Activated naive CD8-positive, alpha-beta T cell treated with anti-CD3 and anti-CD28 coated beads, Interleukin-2, amount 10 ng/mL, durations not matched to agents 7 days and 5 days (primary cell): ENCODE measurements at regions not wholly inside any gene's neighbourhood (a gene's known extent, or its start where the extent isn't known, plus 50 kb on each side); places are given as distances from the start of the nearest gene placed in this dataset.

Experiments
- ATAC-seq: fragments of 150-1000 bp; cut with Tn5 transposase; one replicate; pipeline ENCODE4 v1.10.0; 2021; ENCODE audit warnings: low read depth, moderate library complexity
- POLR2A ChIA-PET: fragments of 350-600 bp; sonication (Branson Sonifier 250); formaldehyde crosslinking; loops from one replicate; lab custom pipeline; 2021; ENCODE audit warnings: antibody characterized with exemption; lab: Charles Lee
- DNase-seq: peaks from one replicate; pipeline ENCODE4 v3.0.0; 2021
- H3K27ac Mint-ChIP-seq: one replicate; pipeline ENCODE4 v1.8.0; 2022; ENCODE audit warnings: mild to moderate bottlenecking, mixed read lengths
- H3K27me3 Mint-ChIP-seq: one replicate; pipeline ENCODE4 v1.8.0; 2022; ENCODE audit warnings: mild to moderate bottlenecking, moderate library complexity, mixed read lengths
- H3K36me3 Mint-ChIP-seq: one replicate; pipeline ENCODE4 v1.8.0; 2021; ENCODE audit warnings: mild to moderate bottlenecking, mixed read lengths
- H3K4me1 Mint-ChIP-seq: one replicate; pipeline ENCODE4 v1.8.0; 2021; ENCODE audit warnings: mixed read lengths
- H3K4me3 Mint-ChIP-seq: one replicate; pipeline ENCODE4 v1.8.0; 2022; ENCODE audit warnings: mild to moderate bottlenecking, moderate library complexity, mixed read lengths
- H3K9me3 Mint-ChIP-seq: one replicate; pipeline ENCODE4 v1.8.0; 2021; ENCODE audit warnings: mixed read lengths

DNA sequence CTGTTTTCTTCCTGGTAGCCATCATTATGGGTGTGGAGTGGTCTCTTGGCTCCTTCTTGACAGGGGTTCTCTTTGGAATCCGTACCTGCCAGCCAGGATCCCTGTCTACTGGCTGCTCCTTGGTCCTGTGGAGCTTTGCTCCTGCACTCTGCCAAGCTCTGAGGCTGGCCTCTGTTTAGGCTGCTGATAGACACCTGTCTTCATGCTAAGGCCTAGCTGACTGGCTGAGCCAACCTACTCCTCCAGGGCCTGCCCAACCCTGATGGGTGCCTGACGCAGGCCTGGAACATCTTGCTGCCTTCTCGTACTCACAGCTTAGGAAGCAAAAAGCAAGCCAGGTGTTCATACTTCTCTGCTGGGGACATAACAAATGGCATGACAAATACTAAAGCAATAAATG, 333.6 kb upstream of the ZNF32 start:
- ATAC-seq: no peak
- Mint-ChIP-seq H3K36me3 (no peaks in the 10 kb centered on the region), H3K27me3 (peaks cover 2% of the 10 kb centered on the region)

DNA sequence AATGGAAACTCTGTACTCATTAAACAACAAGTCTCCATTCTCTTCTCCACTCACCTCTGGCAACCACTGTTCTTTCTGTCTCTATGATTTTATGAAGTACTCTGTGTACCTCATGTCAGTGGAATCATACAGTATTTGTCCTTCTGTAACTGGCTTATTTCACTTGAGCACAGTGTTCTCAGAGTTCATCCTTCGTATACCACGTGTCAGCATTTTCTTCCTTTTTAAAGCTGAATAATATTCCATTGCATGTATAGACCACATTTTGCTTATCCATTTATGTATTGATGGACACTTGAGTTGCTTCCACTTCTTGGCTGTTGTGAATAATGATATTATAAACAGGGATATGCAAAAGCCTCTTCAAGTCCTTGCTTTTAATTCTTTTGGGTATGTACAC, 333.0 kb upstream of the ZNF32 start:
- POLR2A ChIA-PET: no interaction called here
- ATAC-seq: no peak
- Mint-ChIP-seq H3K36me3 (no peaks in the 10 kb centered on the region), H3K4me3 (no peak overlapping the region), H3K27me3 (peaks cover 2% of the 10 kb centered on the region), H3K27ac (no peak overlapping the region), H3K9me3 (no peaks in the 10 kb centered on the region), H3K4me1 (peaks cover 12% of the 10 kb centered on the region)
- DNase-seq: no peak

More for the DNA sequence above, 333.6 kb upstream of the ZNF32 start:
- Mint-ChIP-seq H3K9me3 (no peaks in the 10 kb centered on the region), H3K4me3 (no peak overlapping the region), H3K27ac (no peak overlapping the region), H3K4me1 (peaks cover 12% of the 10 kb centered on the region)
- no peak for DNase-seq
- POLR2A ChIA-PET: no interaction called here

DNA sequence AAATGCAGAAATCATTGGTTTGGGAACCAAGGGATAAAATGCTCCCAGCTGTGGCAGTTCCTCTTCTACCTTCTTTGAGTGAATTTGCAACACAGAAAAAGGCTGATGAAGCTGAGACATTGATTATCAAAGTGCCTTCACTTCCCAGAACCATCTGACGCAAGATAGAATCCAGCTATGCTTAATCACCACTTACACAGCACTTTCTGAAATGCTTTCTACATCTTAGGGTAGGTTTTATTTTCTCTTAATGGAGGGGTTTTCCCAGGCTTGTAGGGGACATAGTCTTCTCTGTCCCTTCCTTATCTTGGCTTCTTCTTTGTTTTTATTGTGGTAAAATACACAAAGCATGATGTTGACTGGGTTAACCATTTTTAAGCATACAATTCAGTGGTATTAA, 332.6 kb upstream of the ZNF32 start:
- Mint-ChIP-seq H3K9me3 (peaks cover 2% of the 10 kb centered on the region), H3K36me3 (no peaks in the 10 kb centered on the region), H3K27ac (no peak overlapping the region), H3K4me3 (no peak overlapping the region), H3K4me1 (peaks cover 12% of the 10 kb centered on the region), H3K27me3 (peaks cover 2% of the 10 kb centered on the region)
- POLR2A ChIA-PET: no interaction called here
- no peak for ATAC-seq
- no peak for DNase-seq

DNA sequence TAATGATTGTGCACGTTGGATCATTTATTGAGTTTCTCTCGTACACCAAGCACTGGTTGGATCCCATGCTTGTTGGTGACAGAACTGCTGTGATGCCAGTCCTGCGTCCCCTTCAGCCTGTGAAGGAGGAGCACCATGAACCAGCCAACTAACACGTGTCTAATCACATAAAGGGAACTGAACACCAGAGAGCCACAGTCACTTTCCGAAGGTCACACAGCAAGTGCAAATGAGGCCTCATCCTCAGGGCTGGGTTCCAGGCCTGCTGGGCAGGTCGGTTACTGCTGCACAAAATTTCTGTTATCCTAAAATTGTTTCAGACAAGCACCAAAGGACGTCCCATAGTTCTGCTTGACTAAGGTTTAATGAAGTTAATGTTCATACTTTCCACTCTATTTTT, 332.0 kb upstream of the ZNF32 start:
- H3K9me3 Mint-ChIP-seq: peaks cover 2% of the 10 kb centered on the region
- H3K4me3 Mint-ChIP-seq: no peak overlapping the region
- peaks cover 14% of the 10 kb centered on the region for H3K4me1 Mint-ChIP-seq
- H3K27ac Mint-ChIP-seq: no peak overlapping the region
- H3K36me3 Mint-ChIP-seq: no peaks in the 10 kb centered on the region
- ATAC-seq (no peak), DNase-seq (no peak)
- H3K27me3 Mint-ChIP-seq: peaks cover 2% of the 10 kb centered on the region
- POLR2A ChIA-PET: no interaction called here

DNA sequence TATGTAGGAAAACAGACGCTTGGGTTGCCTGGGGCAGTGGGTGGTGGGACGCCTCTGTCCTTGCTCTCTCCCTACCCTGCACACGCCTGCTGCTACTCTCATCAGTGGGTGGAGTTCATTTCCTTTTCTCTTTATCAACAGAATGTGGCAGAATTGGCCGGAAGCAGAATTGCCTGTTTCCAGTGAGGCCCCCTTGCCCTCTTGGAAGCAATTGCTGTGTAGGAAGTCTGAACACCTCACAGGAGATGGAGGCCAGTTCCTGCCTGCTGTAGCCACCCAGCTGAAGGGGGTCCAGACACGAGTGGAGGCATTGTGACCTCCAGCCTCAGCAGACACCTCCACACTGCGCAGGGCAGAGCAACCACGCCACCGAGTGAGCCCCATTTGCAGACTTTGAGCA, 331.6 kb upstream of the ZNF32 start:
- H3K4me3 Mint-ChIP-seq: no peak overlapping the region
- ATAC-seq: no peak
- no peaks in the 10 kb centered on the region for H3K36me3 Mint-ChIP-seq
- POLR2A ChIA-PET: no interaction called here
- H3K4me1 Mint-ChIP-seq: peaks cover 16% of the 10 kb centered on the region
- H3K9me3 Mint-ChIP-seq: peaks cover 5% of the 10 kb centered on the region
- DNase-seq: no peak
- no peak overlapping the region for H3K27ac Mint-ChIP-seq
- peaks cover 5% of the 10 kb centered on the region for H3K27me3 Mint-ChIP-seq

DNA sequence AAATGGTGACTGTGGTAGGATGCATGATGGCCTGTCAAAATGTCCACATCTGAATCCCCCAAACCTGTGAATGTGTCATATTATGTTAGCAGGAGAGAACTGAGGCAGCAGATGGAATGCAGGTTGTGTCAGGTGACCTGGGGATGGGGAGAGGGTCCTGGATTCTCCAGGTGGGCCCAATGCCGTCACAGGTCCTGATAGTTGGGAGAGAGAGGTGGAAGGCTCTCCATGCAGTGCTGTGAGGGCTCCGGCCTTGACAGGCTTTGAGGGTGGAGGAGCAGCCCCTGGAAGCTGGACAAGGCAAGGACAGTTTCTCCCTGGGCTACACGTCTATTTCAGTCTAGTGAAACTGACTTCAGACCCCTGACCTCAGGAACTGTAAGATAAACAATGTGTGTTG, 330.9 kb upstream of the ZNF32 start:
- ATAC-seq (no peak), DNase-seq (no peak)
- Mint-ChIP-seq H3K27me3 (peaks cover 5% of the 10 kb centered on the region), H3K4me3 (no peak overlapping the region), H3K27ac (no peak overlapping the region), H3K36me3 (no peaks in the 10 kb centered on the region), H3K9me3 (peaks cover 6% of the 10 kb centered on the region), H3K4me1 (peaks cover 16% of the 10 kb centered on the region)
- POLR2A ChIA-PET: no interaction called here

DNA sequence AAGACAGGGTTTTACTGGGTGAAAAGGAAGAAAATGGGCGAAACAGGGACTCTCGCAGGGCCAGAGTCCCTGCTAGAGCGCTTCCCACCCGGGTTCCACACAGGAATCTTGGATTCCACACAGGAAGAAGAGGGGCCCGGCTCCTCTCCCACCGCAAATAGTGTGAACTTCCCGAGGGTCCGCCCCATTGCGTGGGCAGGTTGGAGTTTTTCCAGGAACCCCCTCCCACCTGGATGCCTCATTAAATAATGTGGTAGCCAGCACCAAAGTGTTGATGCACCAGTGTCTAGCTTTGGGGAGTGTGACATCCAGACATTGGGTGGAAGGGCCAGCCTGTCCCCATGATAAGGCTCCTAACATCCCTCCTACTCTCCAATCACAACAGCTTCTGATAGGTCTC, 330.3 kb upstream of the ZNF32 start:
- peaks cover 5% of the 10 kb centered on the region for H3K27me3 Mint-ChIP-seq
- ATAC-seq: no peak
- H3K27ac Mint-ChIP-seq: no peak overlapping the region
- peaks cover 6% of the 10 kb centered on the region for H3K9me3 Mint-ChIP-seq
- POLR2A ChIA-PET: no interaction called here
- H3K4me3 Mint-ChIP-seq: no peak overlapping the region
- H3K36me3 Mint-ChIP-seq: no peaks in the 10 kb centered on the region
- H3K4me1 Mint-ChIP-seq: peaks cover 16% of the 10 kb centered on the region
- no peak for DNase-seq

DNA sequence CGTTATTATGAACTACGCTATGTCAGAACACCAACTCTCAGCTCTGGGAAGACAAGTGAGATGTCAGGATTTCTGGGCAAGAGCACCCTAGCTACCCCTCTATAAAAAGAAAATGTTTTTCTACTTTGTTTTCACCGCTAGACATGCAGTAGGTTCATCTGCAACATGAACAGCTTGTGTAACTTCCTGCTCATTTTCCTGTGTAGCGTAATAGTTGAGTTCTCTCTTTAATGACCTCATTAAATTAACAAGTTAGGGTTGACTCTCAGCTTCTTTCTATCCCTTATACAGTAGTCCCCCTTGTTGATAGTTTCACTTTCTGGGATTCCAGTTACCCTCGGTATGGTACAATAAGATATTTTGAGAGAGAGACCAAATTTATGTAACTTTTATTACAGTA, 329.4 kb upstream of the ZNF32 start:
- Mint-ChIP-seq H3K27ac (no peak overlapping the region), H3K27me3 (peaks cover 5% of the 10 kb centered on the region), H3K9me3 (peaks cover 6% of the 10 kb centered on the region), H3K4me1 (peaks cover 16% of the 10 kb centered on the region), H3K4me3 (no peak overlapping the region), H3K36me3 (no peaks in the 10 kb centered on the region)
- ATAC-seq: no peak
- DNase-seq: no peak
- POLR2A ChIA-PET: no interaction called here

DNA sequence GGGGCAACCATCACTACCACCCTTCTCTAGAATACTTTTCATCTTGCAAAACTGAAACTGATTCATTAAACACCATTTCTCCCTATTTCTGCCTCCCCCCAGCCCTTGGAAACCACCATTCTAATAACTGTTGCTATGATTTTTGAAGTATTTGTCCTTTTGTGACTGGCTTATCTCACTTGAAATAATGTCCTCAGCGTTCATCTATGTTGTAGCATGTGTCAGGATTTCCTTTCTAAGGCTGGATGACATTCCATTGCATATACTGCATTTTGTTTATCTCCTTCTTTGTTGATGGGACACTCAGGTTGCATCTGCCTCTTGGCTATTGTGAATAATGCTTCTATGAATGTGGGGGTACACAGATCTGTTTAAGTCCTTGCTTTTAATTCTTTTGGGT, 327.6 kb upstream of the ZNF32 start:
- DNase-seq (no peak), ATAC-seq (no peak)
- Mint-ChIP-seq H3K27ac (no peak overlapping the region), H3K4me1 (peaks cover 16% of the 10 kb centered on the region), H3K36me3 (no peaks in the 10 kb centered on the region), H3K4me3 (no peak overlapping the region), H3K27me3 (peaks cover 5% of the 10 kb centered on the region), H3K9me3 (peaks cover 6% of the 10 kb centered on the region)
- POLR2A ChIA-PET: no interaction called here

DNA sequence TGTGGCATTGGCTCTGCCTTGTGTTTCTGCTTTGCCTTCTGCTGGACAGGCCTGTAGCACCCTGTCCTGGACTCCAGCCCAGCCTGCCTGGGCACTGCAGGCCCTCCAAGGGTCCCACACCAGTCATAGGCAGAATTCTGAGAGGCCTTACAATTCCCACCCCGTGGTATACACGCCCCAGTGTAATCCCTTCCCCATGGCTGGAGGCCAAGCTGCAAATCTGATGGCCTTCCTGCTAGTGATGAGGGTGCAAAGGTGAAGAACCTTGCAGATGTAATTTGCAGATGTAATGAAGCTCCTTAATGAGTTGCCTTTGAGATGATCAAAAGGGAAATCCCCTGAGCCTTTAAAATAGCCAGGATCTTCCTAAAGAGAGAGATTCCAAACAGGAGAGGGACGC, 325.1 kb upstream of the ZNF32 start:
- Mint-ChIP-seq H3K9me3 (peaks cover 6% of the 10 kb centered on the region), H3K36me3 (no peaks in the 10 kb centered on the region), H3K4me1 (peaks cover 8% of the 10 kb centered on the region), H3K27ac (no peak overlapping the region), H3K27me3 (peaks cover 7% of the 10 kb centered on the region), H3K4me3 (no peak overlapping the region)
- DNase-seq (no peak), ATAC-seq (no peak)
- POLR2A ChIA-PET: no interaction called here

DNA sequence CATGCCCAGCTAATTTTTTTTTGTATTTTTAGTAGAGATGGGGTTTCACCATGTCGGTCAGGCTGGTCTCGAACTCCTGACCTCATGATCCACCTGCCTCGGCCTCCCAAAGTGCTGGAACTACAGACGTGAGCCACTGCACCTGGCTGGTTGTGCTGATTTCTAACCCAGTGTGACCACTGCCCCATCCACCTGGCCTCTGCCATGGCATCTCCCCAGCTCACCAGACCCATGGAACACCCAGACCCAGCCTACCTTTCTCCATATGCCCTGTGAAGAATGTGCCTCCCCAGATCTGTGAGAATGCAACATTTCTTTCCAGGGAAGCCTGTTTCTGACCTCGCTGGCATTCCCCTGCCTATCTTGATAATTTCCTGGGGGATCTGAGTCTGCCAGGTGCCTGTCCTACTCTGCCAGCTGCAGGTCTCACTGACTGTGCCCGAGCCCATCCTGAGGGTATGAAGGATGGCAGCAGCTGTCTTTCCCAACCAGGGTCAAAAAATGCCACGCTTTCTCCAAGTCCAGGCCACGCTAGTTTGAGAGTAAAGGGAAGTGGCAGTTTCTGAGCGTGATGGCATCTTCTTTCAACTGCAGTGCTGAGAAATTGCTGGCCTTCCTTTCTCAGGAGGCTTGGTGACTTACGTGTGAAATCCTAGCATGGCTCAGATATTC, 324.4 kb upstream of the ZNF32 start:
- DNase-seq: no peak
- Mint-ChIP-seq H3K36me3 (no peaks in the 10 kb centered on the region), H3K27me3 (peaks cover 7% of the 10 kb centered on the region), H3K4me1 (peaks cover 7% of the 10 kb centered on the region), H3K4me3 (no peak overlapping the region), H3K27ac (no peak overlapping the region), H3K9me3 (peaks cover 6% of the 10 kb centered on the region)
- POLR2A ChIA-PET: no interaction called here
- no peak for ATAC-seq

DNA sequence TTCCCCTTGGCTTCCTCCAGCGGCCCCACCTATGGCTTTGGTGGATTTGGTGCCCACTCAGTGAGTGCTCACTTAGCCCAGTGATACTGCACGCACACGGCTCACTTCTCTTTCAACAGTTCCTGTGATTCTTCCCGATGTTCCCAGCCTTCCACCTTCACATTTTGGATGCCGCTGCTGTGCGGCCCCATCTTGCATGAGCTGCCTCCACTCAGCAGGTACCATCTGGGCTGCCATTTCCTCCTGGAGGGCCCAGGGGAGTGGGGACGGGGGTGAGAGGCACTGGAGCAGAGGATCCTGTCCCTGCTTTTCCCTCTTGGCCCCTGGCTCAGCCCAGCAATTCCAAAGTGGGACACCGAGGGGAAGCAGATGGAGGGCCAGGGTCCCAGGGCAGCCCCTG, 323.3 kb upstream of the ZNF32 start:
- H3K27ac Mint-ChIP-seq: no peak overlapping the region
- POLR2A ChIA-PET: no interaction called here
- H3K4me1 Mint-ChIP-seq: peaks cover 4% of the 10 kb centered on the region
- no peak for DNase-seq
- no peak for ATAC-seq
- H3K9me3 Mint-ChIP-seq: peaks cover 6% of the 10 kb centered on the region
- H3K27me3 Mint-ChIP-seq: peaks cover 19% of the 10 kb centered on the region
- no peak overlapping the region for H3K4me3 Mint-ChIP-seq
- H3K36me3 Mint-ChIP-seq: no peaks in the 10 kb centered on the region

DNA sequence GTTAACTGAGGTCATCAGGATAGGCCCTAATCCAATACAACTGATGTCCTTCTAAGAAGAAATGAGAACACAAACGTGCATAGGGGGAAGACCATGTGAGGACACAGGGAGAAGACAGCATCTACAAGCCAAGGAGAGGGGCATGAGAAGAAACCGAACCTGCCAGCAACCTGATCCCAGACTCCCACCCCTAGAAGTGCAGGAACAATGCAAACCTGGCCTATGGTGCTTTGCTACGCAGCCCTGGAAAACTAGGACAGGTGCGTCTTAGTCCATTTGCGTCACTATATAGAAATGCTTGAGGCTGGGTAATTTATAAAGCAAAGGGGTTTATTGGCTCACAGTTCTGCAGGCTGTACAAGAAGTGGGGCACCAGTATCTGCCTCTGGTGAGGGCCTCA, 322.6 kb upstream of the ZNF32 start:
- no peak overlapping the region for H3K4me3 Mint-ChIP-seq
- H3K9me3 Mint-ChIP-seq: peaks cover 4% of the 10 kb centered on the region
- ATAC-seq: no peak
- no peak for DNase-seq
- H3K36me3 Mint-ChIP-seq: no peaks in the 10 kb centered on the region
- peaks cover 23% of the 10 kb centered on the region for H3K27me3 Mint-ChIP-seq
- POLR2A ChIA-PET: no interaction called here
- H3K27ac Mint-ChIP-seq: no peak overlapping the region
- peaks cover 4% of the 10 kb centered on the region for H3K4me1 Mint-ChIP-seq

DNA sequence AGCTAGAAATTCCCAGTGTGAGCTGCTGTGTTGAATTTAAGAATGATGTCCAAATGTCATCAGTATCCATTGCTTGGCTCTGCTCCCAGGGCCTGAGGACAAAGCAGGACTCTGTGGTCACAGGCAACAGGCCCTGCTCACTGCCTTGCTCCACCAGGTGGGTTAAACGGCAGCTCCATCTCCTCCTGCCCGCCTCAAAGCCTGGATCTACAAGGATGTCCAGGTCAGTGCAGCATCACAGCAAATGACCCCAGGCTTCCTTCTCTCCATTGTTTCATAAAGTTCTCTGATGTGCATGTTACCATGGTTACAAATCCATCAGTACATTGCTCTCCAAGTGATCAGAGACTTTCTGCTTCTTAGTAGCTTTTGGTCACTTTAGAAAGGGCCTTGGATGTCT, 322.0 kb upstream of the ZNF32 start:
- Mint-ChIP-seq H3K9me3 (peaks cover 3% of the 10 kb centered on the region), H3K4me1 (peaks cover 4% of the 10 kb centered on the region), H3K27me3 (peaks cover 27% of the 10 kb centered on the region), H3K36me3 (no peaks in the 10 kb centered on the region), H3K4me3 (no peak overlapping the region), H3K27ac (no peak overlapping the region)
- POLR2A ChIA-PET: no interaction called here
- DNase-seq (no peak), ATAC-seq (no peak)
